NT2/D1 (cell line): ENCODE measurements at regions not wholly inside any gene's neighbourhood (a gene's known extent, or its start where the extent isn't known, plus 50 kb on each side); places are given as distances from the start of the nearest gene placed in this dataset.

Experiments
- YY1 ChIP-seq: IDR thresholded peaks from 2 replicates; pipeline ENCODE4 v1.6.1; 2011; ENCODE audit not compliant: insufficient read length, insufficient read depth
- ZNF274 ChIP-seq: IDR thresholded peaks from 2 replicates; pipeline ENCODE4 v1.6.1; 2011; ENCODE audit warnings: mild to moderate bottlenecking, low read depth, low read length

GRCh38 chr7:144955422-144955821 lies 119.6 kb upstream of the TPK1 start:
- TF ChIP-seq ZNF274 (no peak), YY1 (no peak)
